ENCODE measurements at regions not wholly inside any gene's neighbourhood (a gene's known extent, or its start where the extent isn't known, plus 50 kb on each side); places are given as distances from the start of the nearest gene placed in this dataset.

DNA sequence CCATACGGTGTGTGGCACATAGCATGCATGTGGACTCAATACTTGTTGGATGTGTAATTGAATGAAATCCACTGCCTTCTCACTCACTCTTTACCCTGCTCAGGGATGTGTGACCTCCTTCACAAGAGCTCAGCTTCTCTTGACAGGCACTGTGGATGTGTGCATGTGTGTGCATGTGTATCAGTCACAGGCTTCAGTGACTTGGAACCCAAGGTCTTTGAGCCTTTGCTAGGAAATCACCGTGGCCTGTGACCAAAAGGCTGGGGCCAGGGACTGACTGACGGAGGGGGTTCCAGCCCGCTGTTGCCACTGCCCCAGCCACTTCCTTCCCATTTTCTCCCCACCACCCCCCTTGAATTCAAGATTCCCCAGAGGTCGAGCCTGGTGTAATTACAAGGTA, 144.4 kb upstream of the POU3F1 start:
- TF ChIP-seq, protein P1, sequence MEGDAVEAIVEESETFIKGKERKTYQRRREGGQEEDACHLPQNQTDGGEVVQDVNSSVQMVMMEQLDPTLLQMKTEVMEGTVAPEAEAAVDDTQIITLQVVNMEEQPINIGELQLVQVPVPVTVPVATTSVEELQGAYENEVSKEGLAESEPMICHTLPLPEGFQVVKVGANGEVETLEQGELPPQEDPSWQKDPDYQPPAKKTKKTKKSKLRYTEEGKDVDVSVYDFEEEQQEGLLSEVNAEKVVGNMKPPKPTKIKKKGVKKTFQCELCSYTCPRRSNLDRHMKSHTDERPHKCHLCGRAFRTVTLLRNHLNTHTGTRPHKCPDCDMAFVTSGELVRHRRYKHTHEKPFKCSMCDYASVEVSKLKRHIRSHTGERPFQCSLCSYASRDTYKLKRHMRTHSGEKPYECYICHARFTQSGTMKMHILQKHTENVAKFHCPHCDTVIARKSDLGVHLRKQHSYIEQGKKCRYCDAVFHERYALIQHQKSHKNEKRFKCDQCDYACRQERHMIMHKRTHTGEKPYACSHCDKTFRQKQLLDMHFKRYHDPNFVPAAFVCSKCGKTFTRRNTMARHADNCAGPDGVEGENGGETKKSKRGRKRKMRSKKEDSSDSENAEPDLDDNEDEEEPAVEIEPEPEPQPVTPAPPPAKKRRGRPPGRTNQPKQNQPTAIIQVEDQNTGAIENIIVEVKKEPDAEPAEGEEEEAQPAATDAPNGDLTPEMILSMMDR (IDR thresholded peaks at IDR 0.05 in 8 of 11, conservative IDR thresholded peaks at IDR 0.05 in 3 of 11): no peak
- TF ChIP-seq POLR2A (IDR thresholded peaks at IDR 0.05) (no peak), POLR2AphosphoS5 (IDR thresholded peaks at IDR 0.05) (no peak)
- no peak overlapping the region for H3K27ac ChIP-seq
- intact Hi-C loops (cut with DNase I; ENCODE audit: low total_unique reads): no loop called here
- H3K4me1 ChIP-seq: peaks cover 0 to 11% (median 4%) of the 10 kb centered on the region in 6 donors
- H3K36me3 ChIP-seq: no peaks in the 10 kb centered on the region
- DNase-seq: no peak
- no peak overlapping the region for H3K4me3 ChIP-seq
- WGBS, 5 donors: 15 to 29% (median 23%) methylated on average over 4 to 5 of the region's 5 CpGs
- peaks cover 0 to 68% (median 0%) of the 10 kb centered on the region in 7 donors for H3K27me3 ChIP-seq (replicated peaks in 1 of 7)
- H3K9me3 ChIP-seq: peaks cover 0 to 10% (median 0%) of the 10 kb centered on the region in 8 donors

DNA sequence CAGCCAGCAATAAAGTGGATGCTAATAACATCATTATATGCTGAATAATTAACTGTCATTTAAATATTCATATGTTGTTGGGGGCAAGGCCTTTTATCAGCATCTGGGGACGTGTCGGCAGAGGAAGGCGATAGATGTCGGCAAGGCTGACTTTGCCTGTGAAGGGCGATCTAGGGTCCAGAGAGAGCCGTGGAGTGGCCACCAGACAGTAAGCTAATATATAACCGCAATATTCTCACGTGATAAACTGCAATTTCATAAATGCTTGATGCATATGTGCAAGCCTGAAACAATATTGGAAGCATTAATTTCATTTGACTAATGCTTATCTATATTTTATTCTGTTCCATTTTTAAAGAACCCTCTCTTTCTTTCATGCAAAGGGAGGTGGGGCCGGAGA, 141.0 kb upstream of the POU3F1 start:
- Histone ChIP-seq H3K4me1 (peaks cover 0 to 11% (median 4%) of the 10 kb centered on the region in 6 donors), H3K27ac (no peak overlapping the region), H3K4me3 (no peak overlapping the region), H3K36me3 (no peaks in the 10 kb centered on the region), H3K27me3 (replicated peaks in 1 of 7) (peaks cover 0 to 74% (median 0%) of the 10 kb centered on the region in 7 donors), H3K9me3 (peaks cover 0 to 10% (median 0%) of the 10 kb centered on the region in 8 donors)
- TF ChIP-seq, protein P1 (IDR thresholded peaks at IDR 0.05 in 8 of 11, conservative IDR thresholded peaks at IDR 0.05 in 3 of 11): no peak
- TF ChIP-seq POLR2A (IDR thresholded peaks at IDR 0.05) (no peak), POLR2AphosphoS5 (IDR thresholded peaks at IDR 0.05) (no peak)
- WGBS, 5 donors: 90 to 96% (median 95%) methylated on average over 9 of the region's 9 CpGs
- DNase-seq: no peak
- intact Hi-C loops (cut with DNase I; ENCODE audit: low total_unique reads): no loop called here

DNA sequence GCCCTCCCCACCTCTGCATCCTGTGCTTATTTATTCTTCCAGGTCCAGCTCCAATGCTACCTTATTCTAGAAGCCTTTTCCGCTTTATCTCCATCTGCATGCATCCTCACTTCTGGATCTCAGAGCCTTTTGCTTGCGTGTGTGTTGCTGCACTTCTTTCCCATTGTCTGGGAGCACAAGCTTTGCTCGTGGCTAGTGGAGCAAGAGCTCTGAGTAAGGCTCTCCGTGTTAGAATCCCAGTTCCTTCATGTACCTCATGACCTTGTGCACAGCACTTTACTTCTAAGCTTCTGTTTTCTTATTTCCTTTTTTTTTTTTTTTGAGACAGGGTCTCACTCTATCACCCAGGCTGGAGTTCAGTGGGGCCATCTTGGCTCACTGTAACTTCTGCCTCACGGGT, 140.0 kb upstream of the POU3F1 start:
- TF ChIP-seq POLR2AphosphoS5 (IDR thresholded peaks at IDR 0.05): no peak
- H3K27ac ChIP-seq: no peak overlapping the region
- peaks cover 0 to 72% (median 0%) of the 10 kb centered on the region in 7 donors for H3K27me3 ChIP-seq (replicated peaks in 1 of 7)
- peaks cover 0 to 10% (median 0%) of the 10 kb centered on the region in 8 donors for H3K9me3 ChIP-seq
- no peaks in the 10 kb centered on the region for H3K36me3 ChIP-seq
- intact Hi-C loops (cut with DNase I; ENCODE audit: low total_unique reads): no loop called here
- peaks cover 0 to 11% (median 4%) of the 10 kb centered on the region in 6 donors for H3K4me1 ChIP-seq
- DNase-seq: no peak
- 62 to 82% (median 70%) methylated on average over 5 of the region's 5 CpGs for WGBS, 5 donors
- H3K4me3 ChIP-seq: no peak overlapping the region

DNA sequence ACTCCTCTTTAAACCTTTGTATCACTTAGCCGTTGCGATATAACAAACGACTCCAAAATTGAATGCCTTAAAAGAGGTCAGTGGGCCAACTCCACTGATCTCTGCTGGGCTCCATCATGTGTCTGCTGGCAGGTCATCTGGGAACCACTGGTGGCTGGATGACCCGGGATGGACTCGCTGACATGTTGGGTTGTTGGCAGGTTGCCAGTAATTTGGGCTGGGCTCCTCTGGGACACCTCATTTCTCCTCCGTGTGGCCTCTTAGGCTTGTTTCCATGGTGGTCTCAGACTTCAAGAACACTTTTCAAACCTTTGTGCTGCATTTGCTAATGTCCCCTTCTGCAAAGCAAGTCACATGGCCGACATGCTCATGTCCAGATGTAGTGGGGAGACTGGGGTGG, 139.3 kb upstream of the POU3F1 start:
- Histone ChIP-seq H3K27me3 (replicated peaks in 1 of 7) (peaks cover 0 to 65% (median 0%) of the 10 kb centered on the region in 7 donors), H3K9me3 (peaks cover 0 to 12% (median 0%) of the 10 kb centered on the region in 8 donors), H3K4me1 (peaks cover 0 to 4% (median 2%) of the 10 kb centered on the region in 6 donors), H3K36me3 (no peaks in the 10 kb centered on the region), H3K27ac (no peak overlapping the region), H3K4me3 (no peak overlapping the region)
- 74 to 92% (median 90%) methylated on average over 7 of the region's 7 CpGs for WGBS, 5 donors
- DNase-seq: no peak
- intact Hi-C loops (cut with DNase I; ENCODE audit: low total_unique reads): no loop called here
- TF ChIP-seq POLR2AphosphoS5 (IDR thresholded peaks at IDR 0.05): no peak
- TF ChIP-seq, protein P1 (IDR thresholded peaks at IDR 0.05 in 8 of 11, conservative IDR thresholded peaks at IDR 0.05 in 3 of 11): no peak
- no peak for TF ChIP-seq POLR2A (IDR thresholded peaks at IDR 0.05)

DNA sequence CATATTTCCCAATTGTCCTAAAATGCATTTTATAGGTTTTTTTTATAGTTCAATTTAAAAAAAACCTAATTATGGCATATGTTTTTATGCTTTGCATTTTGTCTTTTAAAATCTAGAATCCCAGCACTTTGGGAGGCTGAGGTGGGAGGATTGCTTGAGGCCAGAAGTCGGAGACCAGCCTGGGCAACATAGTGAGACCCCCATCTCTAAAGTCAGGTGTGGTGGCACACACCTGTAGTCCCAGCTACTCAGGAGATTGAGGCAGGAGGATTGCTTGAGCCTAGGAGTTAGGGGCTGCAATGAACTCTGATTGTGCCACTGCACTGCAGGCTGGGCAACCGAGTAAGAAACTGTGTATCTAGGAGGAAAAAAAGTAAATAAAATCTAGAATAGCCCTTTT, 137.2 kb upstream of the POU3F1 start:
- Histone ChIP-seq H3K36me3 (no peaks in the 10 kb centered on the region), H3K4me1 (no peaks in the 10 kb centered on the region), H3K27me3 (replicated peaks in 1 of 7) (peaks cover 0 to 44% (median 0%) of the 10 kb centered on the region in 7 donors), H3K9me3 (peaks cover 0 to 12% (median 0%) of the 10 kb centered on the region in 8 donors), H3K4me3 (no peak overlapping the region), H3K27ac (no peak overlapping the region)
- no peak for DNase-seq
- 72 to 91% (median 82%) methylated on average over 2 of the region's 2 CpGs for WGBS, 5 donors
- intact Hi-C loops (cut with DNase I; ENCODE audit: low total_unique reads): no loop called here
- TF ChIP-seq POLR2AphosphoS5 (IDR thresholded peaks at IDR 0.05) (no peak), POLR2A (IDR thresholded peaks at IDR 0.05) (no peak)
- TF ChIP-seq, protein P1 (IDR thresholded peaks at IDR 0.05 in 8 of 11, conservative IDR thresholded peaks at IDR 0.05 in 3 of 11): no peak

All from spleen (tissue), 11 donors.